Renal cortical epithelial cell (primary cell): ENCODE measurements at regions not wholly inside any gene's neighbourhood (a gene's known extent, or its start where the extent isn't known, plus 50 kb on each side); places are given as distances from the start of the nearest gene placed in this dataset.
A peak's percentile ranks its signal among the peaks of the same experiment; 100 is the strongest.

Experiments
- DNase-seq: peaks from one replicate; pipeline ENCODE4 v3.0.0-alpha.2; 2011; ENCODE audit warnings: low read depth

DNA sequence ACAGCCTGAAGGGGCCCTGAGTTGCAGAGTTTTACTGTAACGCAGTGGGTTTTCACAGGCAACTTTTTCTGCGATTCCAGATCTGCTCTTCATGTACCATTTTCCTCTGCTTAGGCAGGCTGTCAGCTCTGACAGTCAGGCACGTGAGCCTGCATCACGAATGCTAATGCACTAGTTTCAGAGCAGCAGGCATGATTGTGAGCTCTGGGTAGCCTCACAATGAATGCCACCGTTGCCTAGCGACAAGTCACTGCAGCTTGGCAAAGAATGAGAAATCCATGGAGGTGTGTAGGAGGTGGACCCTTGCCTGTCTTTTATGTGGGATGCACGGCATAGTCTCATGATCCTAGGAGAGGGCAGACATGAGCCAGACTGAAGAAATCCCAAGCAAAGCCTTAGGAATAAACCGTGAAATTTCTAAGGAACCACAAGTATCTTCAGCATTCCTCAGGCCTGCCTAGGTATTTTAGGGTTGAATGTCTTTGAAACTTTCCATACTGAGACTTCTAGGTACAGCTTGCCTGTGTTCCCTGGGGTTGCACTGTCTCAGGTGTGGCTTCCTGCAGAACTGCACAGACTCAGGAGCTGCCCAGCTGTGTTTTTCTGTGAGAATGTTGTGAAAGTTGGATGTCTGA, 774.7 kb upstream of the TSPY4 start:
- no peak for DNase-seq

DNA sequence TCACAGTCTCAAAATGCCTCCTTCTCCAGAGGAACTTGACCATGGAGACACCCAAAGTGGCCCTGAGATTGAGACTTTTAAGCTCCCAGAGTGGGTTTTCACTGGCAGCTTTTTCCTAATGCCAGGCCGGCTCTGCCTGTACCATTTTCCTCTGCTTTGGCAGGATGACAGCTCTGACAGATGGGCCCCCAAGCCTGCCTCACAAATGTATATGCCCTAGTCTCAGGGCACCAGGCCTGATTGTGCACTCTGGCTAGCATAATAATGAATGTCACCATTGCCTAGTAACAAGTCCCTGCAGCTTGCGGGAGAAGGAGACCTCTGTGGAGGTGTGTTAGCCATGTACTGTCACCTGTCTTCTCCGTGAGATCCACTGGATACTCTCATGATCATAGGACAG, 772.8 kb upstream of the TSPY4 start:
- no peak for DNase-seq

GRCh38 chrY:8566198-8566597, 771.1 kb upstream of the TSPY4 start:
- peak; percentile 2 for DNase-seq

DNA sequence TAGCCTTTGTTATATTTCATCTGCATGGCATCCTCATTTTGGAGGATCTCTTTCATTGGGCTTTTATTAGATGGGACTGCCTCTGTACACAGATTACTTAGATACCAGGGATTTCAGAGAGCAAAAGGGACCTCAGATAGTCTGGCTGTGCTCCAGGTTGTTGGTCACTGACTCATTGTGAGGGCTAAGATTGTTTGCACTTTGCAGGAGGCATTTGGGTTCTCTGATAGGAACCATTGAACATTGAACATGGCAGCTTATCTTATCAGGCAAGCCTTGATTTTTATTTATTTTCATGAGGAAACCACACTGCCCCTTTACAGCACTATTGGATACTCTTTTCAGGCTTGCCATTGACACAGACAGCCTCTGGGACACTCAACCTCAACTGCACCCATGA, 766.9 kb upstream of the TSPY4 start:
- peak; percentile 1 for DNase-seq

DNA sequence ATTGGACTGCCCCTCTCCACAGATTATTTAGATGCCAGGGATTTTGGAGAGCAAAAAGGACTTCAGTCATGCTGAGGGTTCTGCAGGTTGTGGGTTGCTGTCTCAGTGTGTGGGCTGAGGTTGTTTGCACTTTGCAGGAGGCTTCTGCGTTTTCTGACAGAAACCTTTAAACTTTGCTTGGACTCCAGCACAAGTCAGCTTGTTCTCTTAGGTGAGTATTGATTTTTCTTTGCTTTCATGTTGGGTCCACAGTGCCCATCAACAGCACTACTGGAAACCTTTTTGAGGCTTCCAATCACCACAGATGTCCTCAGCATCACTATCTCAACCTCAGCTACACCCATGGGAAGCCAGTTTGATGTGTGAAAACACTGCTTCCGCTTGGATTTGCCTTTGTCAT, 764.3 kb upstream of the TSPY4 start:
- no peak for DNase-seq

- no peak for DNase-seq
These were observed 754.9 kb upstream of the TSPY4 start for GRCh38 chrY:8582277-8582850.

DNA sequence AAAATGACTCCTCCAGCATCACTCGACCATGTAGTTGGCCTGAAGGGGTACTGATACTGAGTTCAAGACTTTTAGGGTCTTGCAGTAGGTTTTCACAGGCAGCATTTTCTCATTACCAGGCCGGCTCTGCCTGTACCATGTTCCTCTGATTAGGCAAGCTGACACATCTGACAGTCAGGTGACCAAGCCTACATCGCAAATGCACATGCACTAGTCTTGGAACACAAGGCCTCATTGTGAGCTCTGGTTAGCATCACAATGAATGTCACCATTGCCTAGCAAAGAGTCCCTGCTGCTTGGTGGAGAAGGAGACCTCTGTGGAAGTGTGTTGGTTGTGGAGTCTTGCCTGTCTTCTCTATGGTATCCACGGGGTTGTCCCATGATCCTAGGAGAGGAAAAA, 754.1 kb upstream of the TSPY4 start:
- no peak for DNase-seq

- DNase-seq = no peak
These were observed 746.6 kb upstream of the TSPY4 start for GRCh38 chrY:8590641-8591040.

DNA sequence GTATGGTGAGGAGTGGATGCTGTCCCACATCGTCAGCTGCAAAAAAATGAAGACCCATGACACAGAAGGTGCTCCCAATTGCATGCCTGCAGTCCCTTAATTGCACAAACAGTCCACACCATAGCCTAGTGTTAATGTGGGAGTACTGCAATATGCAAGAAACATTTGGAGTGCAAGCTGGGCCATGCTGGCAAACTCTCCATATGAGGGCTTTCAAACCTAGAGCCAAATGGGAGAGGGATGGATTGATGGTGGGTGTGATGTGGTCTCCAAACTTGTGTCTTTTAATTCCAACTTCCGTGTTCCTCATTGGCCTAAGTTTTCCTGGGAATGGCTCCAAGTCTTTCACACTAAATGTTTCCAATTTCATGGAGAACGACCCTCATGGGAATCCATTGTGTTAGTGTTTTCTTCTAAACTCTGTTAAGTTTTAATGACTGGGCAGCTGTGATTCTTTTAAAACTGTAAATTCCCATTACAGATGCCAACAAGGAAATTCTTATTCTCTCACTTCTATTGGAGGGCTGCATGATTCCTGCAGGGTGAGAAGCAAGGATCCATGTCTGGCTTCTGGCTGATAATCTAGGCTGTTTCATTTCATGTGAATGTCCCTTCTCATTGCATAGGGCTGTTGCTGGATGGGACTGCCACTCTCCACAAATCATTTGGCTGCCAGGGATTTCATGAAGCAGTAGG, 745.3 kb upstream of the TSPY4 start:
- DNase-seq = no peak

- DNase-seq = no peak
These were observed 742.6 kb upstream of the TSPY4 start for GRCh38 chrY:8594657-8595056.

GRCh38 chrY:8599141-8599540, 738.1 kb upstream of the TSPY4 start:
- DNase-seq = no peak

DNA sequence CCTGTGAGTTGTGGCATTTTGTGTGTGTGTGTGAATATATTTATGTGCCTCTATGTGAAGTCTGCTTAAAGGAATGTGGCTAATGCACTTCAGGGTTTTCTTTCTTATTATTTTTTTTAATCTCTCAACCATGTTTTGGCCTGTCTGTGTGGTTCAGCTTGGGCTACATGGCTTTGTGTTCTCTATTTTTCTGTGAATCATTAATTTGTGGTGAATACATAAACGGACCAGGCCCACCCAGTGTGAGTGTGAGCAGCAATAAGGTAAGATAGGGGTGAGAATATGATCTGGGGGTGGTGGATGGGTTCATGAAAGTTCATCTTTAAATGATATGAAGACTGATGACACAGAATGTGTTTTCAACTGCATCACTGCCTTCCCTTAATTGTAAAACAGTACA, 726.6 kb upstream of the TSPY4 start:
- DNase-seq = no peak

- no peak for DNase-seq
These were observed 725.4 kb upstream of the TSPY4 start for GRCh38 chrY:8611815-8612214.

GRCh38 chrY:8618302-8618701, 719.0 kb upstream of the TSPY4 start:
- DNase-seq = no peak

- peak; percentile 40 for DNase-seq
These were observed 715.1 kb upstream of the TSPY4 start for GRCh38 chrY:8622156-8622555.

- DNase-seq = no peak
These were observed 714.4 kb upstream of the TSPY4 start for GRCh38 chrY:8622856-8623255.

GRCh38 chrY:8629636-8630035, 707.6 kb upstream of the TSPY4 start:
- no peak for DNase-seq

- DNase-seq = no peak
These were observed 699.2 kb upstream of the TSPY4 start for GRCh38 chrY:8638111-8638510.

DNA sequence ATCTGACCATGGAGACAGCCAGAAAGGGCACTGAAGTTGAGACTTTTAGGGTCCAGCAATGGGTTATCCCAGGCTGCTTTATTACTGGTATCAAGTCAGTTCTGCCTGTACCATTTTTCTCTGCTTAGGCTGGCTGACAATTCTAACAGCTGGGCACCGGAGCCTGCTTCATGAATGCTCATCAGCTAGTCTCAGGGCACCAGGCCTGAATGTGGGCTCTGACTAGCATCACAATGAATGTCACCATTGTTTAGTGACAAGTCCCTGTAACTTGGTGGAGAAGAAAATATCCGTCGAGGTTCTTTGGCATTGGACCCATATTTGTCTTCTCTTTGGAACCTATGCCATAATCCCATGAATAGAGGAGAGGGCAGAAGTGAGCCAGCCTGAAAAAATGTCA, 692.3 kb upstream of the TSPY4 start:
- DNase-seq = no peak

GRCh38 chrY:8652445-8652844, 684.8 kb upstream of the TSPY4 start:
- no peak for DNase-seq

GRCh38 chrY:8655017-8655416, 682.2 kb upstream of the TSPY4 start:
- DNase-seq = no peak

DNA sequence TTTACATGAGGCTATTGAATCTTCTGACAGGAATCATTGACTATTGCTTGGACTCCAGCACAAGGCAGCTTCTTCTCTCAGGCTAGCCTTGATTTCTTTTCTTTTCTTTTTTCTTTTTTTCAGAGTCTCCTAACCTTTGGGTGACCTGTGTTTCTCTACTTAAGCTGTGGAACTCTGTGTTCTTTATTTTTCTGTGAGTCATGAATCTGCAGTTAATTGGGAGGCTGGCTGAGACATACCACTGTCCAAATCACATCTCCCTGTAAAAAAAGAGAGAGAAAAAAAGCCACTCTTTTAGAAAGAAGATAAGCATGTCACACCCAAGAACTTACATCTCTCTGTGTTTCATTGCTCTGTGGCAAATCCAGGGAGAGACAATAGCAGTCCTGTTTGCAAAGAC, 681.2 kb upstream of the TSPY4 start:
- peak; percentile 11 for DNase-seq

DNA sequence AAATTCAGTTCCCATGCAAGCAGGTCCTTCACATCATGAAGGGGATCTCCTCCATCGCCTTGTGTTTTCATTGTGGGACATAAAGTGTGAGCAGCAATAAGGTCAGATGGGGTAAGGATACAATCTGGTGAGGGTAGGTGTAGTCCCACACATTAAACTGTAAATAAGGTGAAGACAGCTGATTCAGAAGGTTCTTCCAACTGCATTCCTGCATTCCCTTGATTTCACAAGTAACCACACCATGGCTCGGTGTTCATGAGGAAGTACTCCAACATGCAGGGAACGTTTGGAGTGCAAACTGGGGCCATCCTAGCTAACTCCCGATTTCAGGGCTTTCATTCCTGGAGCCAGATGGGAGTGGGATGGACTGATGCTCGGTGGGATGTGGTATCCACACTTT, 680.7 kb upstream of the TSPY4 start:
- peak; percentile 30 for DNase-seq

DNA sequence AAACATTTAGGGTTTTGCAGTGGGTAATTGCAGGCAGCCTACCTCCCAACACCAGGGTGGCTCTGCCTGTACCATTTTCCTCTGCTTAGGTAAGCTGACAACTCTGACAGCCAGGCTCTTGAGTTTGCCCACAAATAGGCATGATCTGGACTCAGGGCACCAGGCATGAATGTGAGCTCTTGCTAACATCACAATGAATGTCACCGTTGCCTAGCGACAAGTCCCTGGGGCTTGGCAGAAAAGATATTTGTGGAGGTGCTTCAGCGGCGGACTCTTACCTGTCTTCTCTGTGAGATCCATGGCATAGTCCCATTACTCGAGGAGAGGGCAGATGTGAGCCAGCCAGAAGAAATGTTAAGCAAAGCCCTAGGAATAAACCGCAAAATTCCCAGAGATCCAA, 677.5 kb upstream of the TSPY4 start:
- DNase-seq = no peak
